ENCODE measurements at regions not wholly inside any gene's neighbourhood (a gene's known extent, or its start where the extent isn't known, plus 50 kb on each side); places are given as distances from the start of the nearest gene placed in this dataset.

DNA sequence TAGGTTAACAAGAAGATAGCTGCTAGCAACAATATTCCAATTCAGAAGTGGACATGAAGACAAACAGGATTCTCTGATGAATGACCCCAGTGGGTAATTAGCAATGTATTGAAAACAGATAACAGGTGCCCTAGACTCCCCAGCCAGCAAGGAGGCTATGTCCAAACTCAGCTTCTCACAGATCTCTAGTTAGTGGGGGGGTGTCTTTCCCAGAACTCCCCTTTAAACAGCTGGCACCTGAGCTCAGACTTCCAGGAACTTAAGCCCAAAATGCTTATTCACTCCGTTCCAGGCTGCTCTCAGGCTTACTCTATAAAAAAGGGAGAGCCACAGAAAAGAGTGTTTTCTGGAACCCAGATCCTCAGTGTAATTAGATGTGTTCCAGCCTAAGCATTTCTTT, 423.0 kb upstream of the THBS1 start:
- DNase-seq (ENCODE audit: low spot score) (no peak), ATAC-seq (no peak)
- no peaks in the 10 kb centered on the region for H3K27me3 Mint-ChIP-seq (ENCODE audit: low read depth)
- H3K4me1 Mint-ChIP-seq, result peaks cover 21% of the 10 kb centered on the region
- no peak overlapping the region for H3K4me3 Mint-ChIP-seq
- H3K9me3 Mint-ChIP-seq, result no peaks in the 10 kb centered on the region; the same call in 1 of the 2 replicates
- ChIA-PET POLR2A (interaction anchor here (1.2 kb wide), 1 partner anchor 423 kb away, joined by 3 read pairs; the partner anchor contains the start of gene THBS1), CTCF (interaction anchor here (1.1 to 1.2 kb wide), 2 partner anchors 33 to 422 kb away, joined by 4 read pairs; no protein-coding TSS in a partner anchor)
- TF ChIP-seq, protein P1, sequence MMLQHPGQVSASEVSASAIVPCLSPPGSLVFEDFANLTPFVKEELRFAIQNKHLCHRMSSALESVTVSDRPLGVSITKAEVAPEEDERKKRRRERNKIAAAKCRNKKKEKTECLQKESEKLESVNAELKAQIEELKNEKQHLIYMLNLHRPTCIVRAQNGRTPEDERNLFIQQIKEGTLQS (CRISPR knock-in tag; conservative IDR thresholded peaks at IDR 0.05), result no peak
- TF ChIP-seq, protein P2, sequence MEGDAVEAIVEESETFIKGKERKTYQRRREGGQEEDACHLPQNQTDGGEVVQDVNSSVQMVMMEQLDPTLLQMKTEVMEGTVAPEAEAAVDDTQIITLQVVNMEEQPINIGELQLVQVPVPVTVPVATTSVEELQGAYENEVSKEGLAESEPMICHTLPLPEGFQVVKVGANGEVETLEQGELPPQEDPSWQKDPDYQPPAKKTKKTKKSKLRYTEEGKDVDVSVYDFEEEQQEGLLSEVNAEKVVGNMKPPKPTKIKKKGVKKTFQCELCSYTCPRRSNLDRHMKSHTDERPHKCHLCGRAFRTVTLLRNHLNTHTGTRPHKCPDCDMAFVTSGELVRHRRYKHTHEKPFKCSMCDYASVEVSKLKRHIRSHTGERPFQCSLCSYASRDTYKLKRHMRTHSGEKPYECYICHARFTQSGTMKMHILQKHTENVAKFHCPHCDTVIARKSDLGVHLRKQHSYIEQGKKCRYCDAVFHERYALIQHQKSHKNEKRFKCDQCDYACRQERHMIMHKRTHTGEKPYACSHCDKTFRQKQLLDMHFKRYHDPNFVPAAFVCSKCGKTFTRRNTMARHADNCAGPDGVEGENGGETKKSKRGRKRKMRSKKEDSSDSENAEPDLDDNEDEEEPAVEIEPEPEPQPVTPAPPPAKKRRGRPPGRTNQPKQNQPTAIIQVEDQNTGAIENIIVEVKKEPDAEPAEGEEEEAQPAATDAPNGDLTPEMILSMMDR (IDR thresholded peaks at IDR 0.05), result no peak
- TF ChIP-seq CREB1 (CRISPR knock-in tag; IDR thresholded peaks at IDR 0.05), result no peak
- H3K27ac Mint-ChIP-seq, result no peak overlapping the region
- H3K36me3 Mint-ChIP-seq, result no peaks in the 10 kb centered on the region

DNA sequence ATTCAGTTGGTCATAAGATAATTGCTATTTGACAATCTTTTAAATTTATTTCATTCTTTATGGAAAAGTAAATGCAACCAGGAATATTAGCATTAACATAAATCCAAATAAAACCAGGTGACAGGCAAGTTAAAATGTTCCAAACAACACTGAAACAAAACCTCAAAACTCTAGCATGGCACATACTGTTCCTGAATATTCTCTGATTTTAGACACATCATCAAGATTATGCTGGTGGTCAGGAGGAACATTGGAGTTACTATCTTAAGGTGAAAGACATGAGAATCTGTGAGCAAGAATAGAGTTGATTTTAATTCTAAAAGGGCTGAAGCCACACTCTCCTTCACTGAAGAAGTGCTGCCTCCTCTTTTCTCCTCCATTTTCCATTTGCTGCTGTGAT, 421.0 kb upstream of the THBS1 start:
- ChIA-PET POLR2A (no interaction called here), CTCF (interaction anchor here (0.7 kb wide), 1 partner anchor 420 kb away, joined by 3 read pairs; no protein-coding TSS in a partner anchor)
- no peaks in the 10 kb centered on the region for H3K36me3 Mint-ChIP-seq
- no peaks in the 10 kb centered on the region for H3K27me3 Mint-ChIP-seq (ENCODE audit: low read depth)
- H3K4me1 Mint-ChIP-seq, result peaks cover 21% of the 10 kb centered on the region
- ATAC-seq, result no peak
- no peak for TF ChIP-seq GABPB1 (CRISPR knock-in tag; IDR thresholded peaks at IDR 0.05)
- TF ChIP-seq TCF7 (CRISPR knock-in tag; IDR thresholded peaks at IDR 0.05; ENCODE audit: low read depth), result no peak
- no peak for TF ChIP-seq NFATC4 (CRISPR knock-in tag; IDR thresholded peaks at IDR 0.05)
- TF ChIP-seq, protein P2 (IDR thresholded peaks at IDR 0.05), result no peak
- TF ChIP-seq, protein P3, sequence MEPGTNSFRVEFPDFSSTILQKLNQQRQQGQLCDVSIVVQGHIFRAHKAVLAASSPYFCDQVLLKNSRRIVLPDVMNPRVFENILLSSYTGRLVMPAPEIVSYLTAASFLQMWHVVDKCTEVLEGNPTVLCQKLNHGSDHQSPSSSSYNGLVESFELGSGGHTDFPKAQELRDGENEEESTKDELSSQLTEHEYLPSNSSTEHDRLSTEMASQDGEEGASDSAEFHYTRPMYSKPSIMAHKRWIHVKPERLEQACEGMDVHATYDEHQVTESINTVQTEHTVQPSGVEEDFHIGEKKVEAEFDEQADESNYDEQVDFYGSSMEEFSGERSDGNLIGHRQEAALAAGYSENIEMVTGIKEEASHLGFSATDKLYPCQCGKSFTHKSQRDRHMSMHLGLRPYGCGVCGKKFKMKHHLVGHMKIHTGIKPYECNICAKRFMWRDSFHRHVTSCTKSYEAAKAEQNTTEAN (CRISPR knock-in tag; IDR thresholded peaks at IDR 0.05), result no peak
- TF ChIP-seq NR2C2 (CRISPR knock-in tag; IDR thresholded peaks at IDR 0.05), result no peak
- no peaks in the 10 kb centered on the region; the same call in 1 of the 2 replicates for H3K9me3 Mint-ChIP-seq
- no peak for DNase-seq (ENCODE audit: low spot score)
- H3K4me3 Mint-ChIP-seq, result no peak overlapping the region
- H3K27ac Mint-ChIP-seq, result no peak overlapping the region

DNA sequence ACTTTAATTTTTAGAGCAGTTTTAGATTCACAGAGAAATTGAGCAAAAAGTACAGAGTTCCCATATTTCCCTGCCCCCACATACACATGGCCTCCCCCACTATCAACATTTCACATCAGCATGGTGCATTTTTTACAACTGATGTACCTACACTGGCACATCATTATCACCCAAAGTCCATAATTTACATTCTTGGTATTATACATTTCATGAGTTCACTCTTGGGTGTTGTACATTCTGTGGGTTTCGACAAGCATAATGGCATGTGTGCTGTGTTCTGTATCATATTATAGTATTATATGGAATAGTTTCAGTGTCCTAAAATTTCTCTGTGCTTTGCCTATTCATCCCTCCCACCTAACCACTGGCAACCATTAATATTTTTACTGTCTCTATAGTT, 419.8 kb upstream of the THBS1 start:
- ChIA-PET POLR2A (interaction anchor here (1.4 kb wide), 1 partner anchor 420 kb away, joined by 3 read pairs; the partner anchor contains the start of gene THBS1), CTCF (no interaction called here)
- no peaks in the 10 kb centered on the region for H3K27me3 Mint-ChIP-seq (ENCODE audit: low read depth)
- H3K9me3 Mint-ChIP-seq, result no peaks in the 10 kb centered on the region; the same call in 1 of the 2 replicates
- TF ChIP-seq, protein P4, sequence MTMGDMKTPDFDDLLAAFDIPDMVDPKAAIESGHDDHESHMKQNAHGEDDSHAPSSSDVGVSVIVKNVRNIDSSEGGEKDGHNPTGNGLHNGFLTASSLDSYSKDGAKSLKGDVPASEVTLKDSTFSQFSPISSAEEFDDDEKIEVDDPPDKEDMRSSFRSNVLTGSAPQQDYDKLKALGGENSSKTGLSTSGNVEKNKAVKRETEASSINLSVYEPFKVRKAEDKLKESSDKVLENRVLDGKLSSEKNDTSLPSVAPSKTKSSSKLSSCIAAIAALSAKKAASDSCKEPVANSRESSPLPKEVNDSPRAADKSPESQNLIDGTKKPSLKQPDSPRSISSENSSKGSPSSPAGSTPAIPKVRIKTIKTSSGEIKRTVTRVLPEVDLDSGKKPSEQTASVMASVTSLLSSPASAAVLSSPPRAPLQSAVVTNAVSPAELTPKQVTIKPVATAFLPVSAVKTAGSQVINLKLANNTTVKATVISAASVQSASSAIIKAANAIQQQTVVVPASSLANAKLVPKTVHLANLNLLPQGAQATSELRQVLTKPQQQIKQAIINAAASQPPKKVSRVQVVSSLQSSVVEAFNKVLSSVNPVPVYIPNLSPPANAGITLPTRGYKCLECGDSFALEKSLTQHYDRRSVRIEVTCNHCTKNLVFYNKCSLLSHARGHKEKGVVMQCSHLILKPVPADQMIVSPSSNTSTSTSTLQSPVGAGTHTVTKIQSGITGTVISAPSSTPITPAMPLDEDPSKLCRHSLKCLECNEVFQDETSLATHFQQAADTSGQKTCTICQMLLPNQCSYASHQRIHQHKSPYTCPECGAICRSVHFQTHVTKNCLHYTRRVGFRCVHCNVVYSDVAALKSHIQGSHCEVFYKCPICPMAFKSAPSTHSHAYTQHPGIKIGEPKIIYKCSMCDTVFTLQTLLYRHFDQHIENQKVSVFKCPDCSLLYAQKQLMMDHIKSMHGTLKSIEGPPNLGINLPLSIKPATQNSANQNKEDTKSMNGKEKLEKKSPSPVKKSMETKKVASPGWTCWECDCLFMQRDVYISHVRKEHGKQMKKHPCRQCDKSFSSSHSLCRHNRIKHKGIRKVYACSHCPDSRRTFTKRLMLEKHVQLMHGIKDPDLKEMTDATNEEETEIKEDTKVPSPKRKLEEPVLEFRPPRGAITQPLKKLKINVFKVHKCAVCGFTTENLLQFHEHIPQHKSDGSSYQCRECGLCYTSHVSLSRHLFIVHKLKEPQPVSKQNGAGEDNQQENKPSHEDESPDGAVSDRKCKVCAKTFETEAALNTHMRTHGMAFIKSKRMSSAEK (CRISPR knock-in tag; IDR thresholded peaks at IDR 0.05; ENCODE audit: borderline replicate concordance), result no peak
- no peak for TF ChIP-seq SP1 (CRISPR knock-in tag; conservative IDR thresholded peaks at IDR 0.05)
- no peak for TF ChIP-seq JUN (CRISPR knock-in tag; IDR thresholded peaks at IDR 0.05)
- H3K4me3 Mint-ChIP-seq, result no peak overlapping the region
- H3K36me3 Mint-ChIP-seq, result no peaks in the 10 kb centered on the region
- no peak for ATAC-seq
- no peak for DNase-seq (ENCODE audit: low spot score)
- no peak overlapping the region for H3K27ac Mint-ChIP-seq
- peaks cover 18% of the 10 kb centered on the region for H3K4me1 Mint-ChIP-seq
